ENCODE measurements at regions not wholly inside any gene's neighbourhood (a gene's known extent, or its start where the extent isn't known, plus 50 kb on each side); places are given as distances from the start of the nearest gene placed in this dataset.

GRCh38 chr3:134093956-134094355 lies 64.2 kb upstream of the SLCO2A1 start (continued):
- TF ChIP-seq, protein P1, sequence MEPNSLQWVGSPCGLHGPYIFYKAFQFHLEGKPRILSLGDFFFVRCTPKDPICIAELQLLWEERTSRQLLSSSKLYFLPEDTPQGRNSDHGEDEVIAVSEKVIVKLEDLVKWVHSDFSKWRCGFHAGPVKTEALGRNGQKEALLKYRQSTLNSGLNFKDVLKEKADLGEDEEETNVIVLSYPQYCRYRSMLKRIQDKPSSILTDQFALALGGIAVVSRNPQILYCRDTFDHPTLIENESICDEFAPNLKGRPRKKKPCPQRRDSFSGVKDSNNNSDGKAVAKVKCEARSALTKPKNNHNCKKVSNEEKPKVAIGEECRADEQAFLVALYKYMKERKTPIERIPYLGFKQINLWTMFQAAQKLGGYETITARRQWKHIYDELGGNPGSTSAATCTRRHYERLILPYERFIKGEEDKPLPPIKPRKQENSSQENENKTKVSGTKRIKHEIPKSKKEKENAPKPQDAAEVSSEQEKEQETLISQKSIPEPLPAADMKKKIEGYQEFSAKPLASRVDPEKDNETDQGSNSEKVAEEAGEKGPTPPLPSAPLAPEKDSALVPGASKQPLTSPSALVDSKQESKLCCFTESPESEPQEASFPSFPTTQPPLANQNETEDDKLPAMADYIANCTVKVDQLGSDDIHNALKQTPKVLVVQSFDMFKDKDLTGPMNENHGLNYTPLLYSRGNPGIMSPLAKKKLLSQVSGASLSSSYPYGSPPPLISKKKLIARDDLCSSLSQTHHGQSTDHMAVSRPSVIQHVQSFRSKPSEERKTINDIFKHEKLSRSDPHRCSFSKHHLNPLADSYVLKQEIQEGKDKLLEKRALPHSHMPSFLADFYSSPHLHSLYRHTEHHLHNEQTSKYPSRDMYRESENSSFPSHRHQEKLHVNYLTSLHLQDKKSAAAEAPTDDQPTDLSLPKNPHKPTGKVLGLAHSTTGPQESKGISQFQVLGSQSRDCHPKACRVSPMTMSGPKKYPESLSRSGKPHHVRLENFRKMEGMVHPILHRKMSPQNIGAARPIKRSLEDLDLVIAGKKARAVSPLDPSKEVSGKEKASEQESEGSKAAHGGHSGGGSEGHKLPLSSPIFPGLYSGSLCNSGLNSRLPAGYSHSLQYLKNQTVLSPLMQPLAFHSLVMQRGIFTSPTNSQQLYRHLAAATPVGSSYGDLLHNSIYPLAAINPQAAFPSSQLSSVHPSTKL (CRISPR knock-in tag; IDR thresholded peaks at IDR 0.05): no peak
- no peak for TF ChIP-seq NFE2 (CRISPR knock-in tag; IDR thresholded peaks at IDR 0.05)
- TF ChIP-seq ZNF766 (CRISPR knock-in tag; IDR thresholded peaks at IDR 0.05; ENCODE audit: borderline replicate concordance): no peak

GRCh38 chr3:134092208-134092701 lies 62.5 kb upstream of the SLCO2A1 start:
- Histone ChIP-seq H3K9me3 (ENCODE audit: low read length) (no peaks in the 10 kb centered on the region), H4K20me1 (ENCODE audit: insufficient read depth, low read length) (no peaks in the 10 kb centered on the region), H3K36me3 (replicated peaks in 1 of 2; ENCODE audit: control insufficient read depth in 1 of 2, insufficient read depth in 2 of 2, low read length in 2 of 2) (no peaks in the 10 kb centered on the region), H3K4me1 (ENCODE audit: insufficient read depth, low read length) (0 out of 2 replicates have a peak, but pooled peaks cover 7% of the 10 kb centered on the region), H2AFZ (ENCODE audit: low read length) (no peak overlapping the region), H3K4me2 (ENCODE audit: low read depth, low read length) (no peak overlapping the region), H3K4me3 (replicated peaks in 1 of 3; ENCODE audit: insufficient read depth in 1 of 3, low read depth in 2 of 3, low read length in 3 of 3) (no peak overlapping the region), H3K27me3 (ENCODE audit: control insufficient read depth in 1 of 2, insufficient read depth in 2 of 2, low read length in 2 of 2) (no peaks in the 10 kb centered on the region), H3K79me2 (ENCODE audit: insufficient read depth, low read length) (no peaks in the 10 kb centered on the region), H3K9ac (ENCODE audit: insufficient read depth, low read depth, low read length) (no peak overlapping the region), H3K27ac (ENCODE audit: extremely low read length, insufficient read depth, low read length) (no peak overlapping the region)
- DNase-seq (ENCODE audit: low spot score) (no peak), FAIRE-seq (no peak), ATAC-seq (no peak)
- TF ChIP-seq HES4 (CRISPR knock-in tag; IDR thresholded peaks at IDR 0.05; ENCODE audit: borderline replicate concordance) (no peak), ZNF253 (CRISPR knock-in tag; IDR thresholded peaks at IDR 0.05; ENCODE audit: borderline replicate concordance) (no peak), NR2F2 (IDR thresholded peaks at IDR 0.05; ENCODE audit: borderline replicate concordance, low read depth) (no peak), KIAA2018 (CRISPR knock-in tag; IDR thresholded peaks at IDR 0.05; ENCODE audit: borderline replicate concordance) (no peak)
- TF ChIP-seq, protein P2, sequence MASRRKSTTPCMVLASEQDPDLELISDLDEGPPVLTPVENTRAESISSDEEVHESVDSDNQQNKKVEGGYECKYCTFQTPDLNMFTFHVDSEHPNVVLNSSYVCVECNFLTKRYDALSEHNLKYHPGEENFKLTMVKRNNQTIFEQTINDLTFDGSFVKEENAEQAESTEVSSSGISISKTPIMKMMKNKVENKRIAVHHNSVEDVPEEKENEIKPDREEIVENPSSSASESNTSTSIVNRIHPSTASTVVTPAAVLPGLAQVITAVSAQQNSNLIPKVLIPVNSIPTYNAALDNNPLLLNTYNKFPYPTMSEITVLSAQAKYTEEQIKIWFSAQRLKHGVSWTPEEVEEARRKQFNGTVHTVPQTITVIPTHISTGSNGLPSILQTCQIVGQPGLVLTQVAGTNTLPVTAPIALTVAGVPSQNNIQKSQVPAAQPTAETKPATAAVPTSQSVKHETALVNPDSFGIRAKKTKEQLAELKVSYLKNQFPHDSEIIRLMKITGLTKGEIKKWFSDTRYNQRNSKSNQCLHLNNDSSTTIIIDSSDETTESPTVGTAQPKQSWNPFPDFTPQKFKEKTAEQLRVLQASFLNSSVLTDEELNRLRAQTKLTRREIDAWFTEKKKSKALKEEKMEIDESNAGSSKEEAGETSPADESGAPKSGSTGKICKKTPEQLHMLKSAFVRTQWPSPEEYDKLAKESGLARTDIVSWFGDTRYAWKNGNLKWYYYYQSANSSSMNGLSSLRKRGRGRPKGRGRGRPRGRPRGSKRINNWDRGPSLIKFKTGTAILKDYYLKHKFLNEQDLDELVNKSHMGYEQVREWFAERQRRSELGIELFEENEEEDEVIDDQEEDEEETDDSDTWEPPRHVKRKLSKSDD (CRISPR knock-in tag; IDR thresholded peaks at IDR 0.05; ENCODE audit: low read depth): no peak
- in situ Hi-C loops (cut with HindIII; ENCODE audit: extremely low pct_ligation_motif_present, low pct_unique_long_range_greater_than_20kb): no loop called here
- POLR2A ChIA-PET: no interaction called here
- 34% methylated on average over 5 of the region's 6 CpGs for WGBS (ENCODE audit: low lambda C conversion rate)
- intact Hi-C loops (cut with micrococcal nuclease; ENCODE audit: unreplicated experiment): no loop called here
- no TSS peak for BruUV-seq (replicated peaks)
- CTCF ChIA-PET (ENCODE audit: low intra/inter-chr PET ratio, low total read pairs): no interaction called here
